H9 (cell line): ENCODE measurements at regions not wholly inside any gene's neighbourhood (a gene's known extent, or its start where the extent isn't known, plus 50 kb on each side); places are given as distances from the start of the nearest gene placed in this dataset.
A peak's percentile ranks its signal among the peaks of the same experiment; 100 is the strongest.

ENCODE experiments used
- DNase-seq: peaks from one replicate; pipeline ENCODE4 v3.0.0-alpha.2; 2017
- H2AFZ ChIP-seq: one replicate; pipeline ENCODE4 v1.6.1; 2013; ENCODE audit warnings: mild to moderate bottlenecking, low read length, control low read depth, moderate library complexity
- H2AK5ac ChIP-seq: 2 replicates; pipeline ENCODE4 v1.6.1; 2013; ENCODE audit warnings: low read length, control low read depth, mixed read lengths; ENCODE audit not compliant: insufficient read length
- H2BK120ac ChIP-seq: one replicate; pipeline ENCODE4 v1.6.1; 2013; ENCODE audit warnings: low read depth, mild to moderate bottlenecking, low read length, control low read depth, inconsistent platforms; ENCODE audit not compliant: poor library complexity, severe bottlenecking
- H2BK12ac ChIP-seq: 2 replicates; pipeline ENCODE4 v1.6.1; 2013; ENCODE audit warnings: low read length, control low read depth, mixed read lengths, low read depth; ENCODE audit not compliant: insufficient read length
- H2BK15ac ChIP-seq: 2 replicates; pipeline ENCODE4 v1.6.1; 2013; ENCODE audit warnings: low read depth, low read length, control low read depth
- H2BK20ac ChIP-seq: one replicate; pipeline ENCODE4 v1.6.1; 2013; ENCODE audit warnings: low read depth, mild to moderate bottlenecking, low read length, control low read depth, inconsistent platforms; ENCODE audit not compliant: poor library complexity, severe bottlenecking
- H2BK5ac ChIP-seq: 2 replicates; pipeline ENCODE4 v1.6.1; 2013; ENCODE audit warnings: low read length, control low read depth, mixed read lengths; ENCODE audit not compliant: insufficient read length
- H3K14ac ChIP-seq: 2 replicates; pipeline ENCODE4 v1.6.1; 2013; ENCODE audit warnings: low read length, control low read depth; ENCODE audit not compliant: insufficient read depth
- H3K18ac ChIP-seq: 2 replicates; pipeline ENCODE4 v1.6.1; 2013; ENCODE audit warnings: low read depth, mild to moderate bottlenecking, mixed read lengths, low read length, control low read depth; ENCODE audit not compliant: insufficient read length
- H3K23ac ChIP-seq: 2 replicates; pipeline ENCODE4 v1.6.1; 2013; ENCODE audit warnings: low read length, control low read depth, mixed read lengths, low read depth; ENCODE audit not compliant: insufficient read length
- H3K23me2 ChIP-seq: 2 replicates; pipeline ENCODE4 v1.6.1; 2013; ENCODE audit warnings: low read depth, mild to moderate bottlenecking, mixed read lengths, low read length, control low read depth; ENCODE audit not compliant: insufficient read length, poor library complexity, severe bottlenecking
- H3K27ac ChIP-seq: 2 replicates; pipeline ENCODE4 v1.5.1; 2013; ENCODE audit warnings: low read length, control low read depth, mixed read lengths, low read depth; ENCODE audit not compliant: insufficient read length
- H3K27me3 ChIP-seq: 2 replicates; pipeline ENCODE4 v1.6.1; 2013; ENCODE audit warnings: low read length, control low read depth, inconsistent platforms; ENCODE audit not compliant: insufficient read depth
- H3K4ac ChIP-seq: 2 replicates; pipeline ENCODE4 v1.6.1; 2013; ENCODE audit warnings: low read depth, mild to moderate bottlenecking, control low read depth, inconsistent platforms, low read length, moderate library complexity
- H3K4me1 ChIP-seq: 2 replicates; pipeline ENCODE4 v1.6.1; 2013; ENCODE audit warnings: low read length, control low read depth, inconsistent platforms; ENCODE audit not compliant: insufficient read depth
- H3K4me2 ChIP-seq: 2 replicates; pipeline ENCODE4 v1.6.1; 2013; ENCODE audit warnings: low read length, control low read depth, mixed read lengths; ENCODE audit not compliant: insufficient read length, insufficient read depth
- H3K56ac ChIP-seq: 2 replicates; pipeline ENCODE4 v1.6.1; 2013; ENCODE audit warnings: low read depth, mild to moderate bottlenecking, mixed read lengths, low read length, control low read depth; ENCODE audit not compliant: insufficient read length
- H3K79me1 ChIP-seq: 2 replicates; pipeline ENCODE4 v1.6.1; 2013; ENCODE audit warnings: low read depth, mild to moderate bottlenecking, moderate library complexity, low read length, control low read depth, inconsistent platforms; ENCODE audit not compliant: insufficient read depth, poor library complexity, severe bottlenecking
- H3K79me2 ChIP-seq: 2 replicates; pipeline ENCODE4 v1.6.1; 2013; ENCODE audit warnings: low read length, control low read depth, inconsistent platforms; ENCODE audit not compliant: insufficient read depth
- H3K9ac ChIP-seq: 2 replicates; pipeline ENCODE4 v1.6.1; 2013; ENCODE audit warnings: low read length, control low read depth, mixed read lengths; ENCODE audit not compliant: insufficient read length; ENCODE audit errors: extremely low read depth
- H3K9me3 ChIP-seq: one replicate; pipeline ENCODE4 v1.6.1; 2013; ENCODE audit warnings: low read depth, low read length, inconsistent platforms; ENCODE audit not compliant: control insufficient read depth
- H3T11ph ChIP-seq: one replicate; pipeline ENCODE4 v1.6.1; 2013; ENCODE audit warnings: mild to moderate bottlenecking, low read length, control low read depth, inconsistent platforms
- H4K20me1 ChIP-seq: one replicate; pipeline ENCODE4 v1.6.1; 2013; ENCODE audit not compliant: control insufficient read depth, insufficient read length, insufficient read depth
- H4K5ac ChIP-seq: 2 replicates; pipeline ENCODE4 v1.6.1; 2013; ENCODE audit warnings: low read depth, mild to moderate bottlenecking, mixed read lengths, low read length, control low read depth; ENCODE audit not compliant: insufficient read length
- H4K8ac ChIP-seq: replicated peaks from 2 replicates; pipeline ENCODE4 v1.6.1; 2013; ENCODE audit warnings: low read length, control low read depth, mixed read lengths, low read depth; ENCODE audit not compliant: insufficient read length
- H4K91ac ChIP-seq: 2 replicates; pipeline ENCODE4 v1.6.1; 2013; ENCODE audit warnings: low read depth, mild to moderate bottlenecking, moderate library complexity, mixed read lengths, low read length, control low read depth; ENCODE audit not compliant: insufficient read length
- H3K27ac Mint-ChIP-seq, 3 experiments: 2 replicates in 2 of 3; 3 replicates in 1 of 3; pipeline ENCODE4 v1.8.0; 2020 to 2021; ENCODE audit warnings: mixed read lengths in 3 of 3, mild to moderate bottlenecking in 1 of 3, moderate library complexity in 1 of 3
- H3K27me3 Mint-ChIP-seq: 2 replicates; pipeline ENCODE4 v1.8.0; 2021; ENCODE audit warnings: low read depth, mild to moderate bottlenecking, moderate library complexity, mixed read lengths
- H3K36me3 Mint-ChIP-seq, 3 experiments: 2 replicates in 2 of 3; 3 replicates in 1 of 3; pipeline ENCODE4 v1.8.0; 2020 to 2021; ENCODE audit warnings: low read depth in 3 of 3, mixed read lengths in 3 of 3; ENCODE audit not compliant: insufficient read depth in 1 of 3
- H3K4me1 Mint-ChIP-seq, 2 experiments: 2 replicates each; pipeline ENCODE4 v1.8.0; 2020; ENCODE audit warnings: mixed read lengths in 2 of 2
- H3K4me3 Mint-ChIP-seq, 2 experiments: 2 replicates in 1 of 2; 3 replicates in 1 of 2; pipeline ENCODE4 v1.8.0; 2020 to 2021; ENCODE audit warnings: mild to moderate bottlenecking in 2 of 2, mixed read lengths in 2 of 2, moderate library complexity in 1 of 2
- H3K9me3 Mint-ChIP-seq, 2 experiments: 2 replicates in 1 of 2; 3 replicates in 1 of 2; pipeline ENCODE4 v1.8.0; 2020; ENCODE audit warnings: mild to moderate bottlenecking in 2 of 2, mixed read lengths in 2 of 2, moderate library complexity in 1 of 2
- CTCF ChIP-seq: fragments of 200-600 bp; sonication (generic); conservative IDR thresholded peaks from 3 replicates; pipeline ENCODE4 v1.8.0; 2021; ENCODE audit warnings: antibody characterized with exemption, mild to moderate bottlenecking
- WGBS: extraction: QIAGEN DNeasy Blood & Tissue Kit; methylation state at CpG from one replicate; pipeline ENCODE4 v1.1.7; 2013; ENCODE audit warnings: missing lambda C conversion rate, low lambda C conversion rate, mixed read lengths; ENCODE audit not compliant: insufficient read length; ENCODE audit errors: extremely low coverage; 5-methylcytosine and 5-hydroxymethylcytosine counted together

- H3K4me1 Mint-ChIP-seq: no peaks in the 10 kb centered on the region
- H2BK12ac ChIP-seq: no peak overlapping the region
- no peak overlapping the region for H3K27ac Mint-ChIP-seq
- no peak overlapping the region for H4K8ac ChIP-seq
- no peak overlapping the region for H2BK15ac ChIP-seq
- H2BK120ac ChIP-seq: no peak overlapping the region
- H3K4me3 Mint-ChIP-seq: no peak overlapping the region
- no peak overlapping the region for H2BK5ac ChIP-seq
- H3K27me3 ChIP-seq: no peaks in the 10 kb centered on the region
- no peak for DNase-seq
- no peaks in the 10 kb centered on the region for H3K9me3 ChIP-seq
- H2AK5ac ChIP-seq: no peak overlapping the region
- H3K23me2 ChIP-seq: no peaks in the 10 kb centered on the region
- H4K5ac ChIP-seq: no peak overlapping the region
- H2BK20ac ChIP-seq: no peak overlapping the region
- no peak overlapping the region for H2AFZ ChIP-seq
- no peaks in the 10 kb centered on the region for H3K27me3 Mint-ChIP-seq
- no peak overlapping the region for H3T11ph ChIP-seq
- H3K79me1 ChIP-seq: no peaks in the 10 kb centered on the region
- H3K9ac ChIP-seq: no peak overlapping the region
- H3K18ac ChIP-seq: no peak overlapping the region
- no peaks in the 10 kb centered on the region for H3K4me1 ChIP-seq
- no peaks in the 10 kb centered on the region for H3K9me3 Mint-ChIP-seq
- H4K20me1 ChIP-seq: no peaks in the 10 kb centered on the region
- no peaks in the 10 kb centered on the region for H3K36me3 Mint-ChIP-seq
- no peak overlapping the region for H3K4me2 ChIP-seq
- TF ChIP-seq CTCF: peak; percentile 40; the same call in 1 of the 3 replicates
- H3K56ac ChIP-seq: no peak overlapping the region
- H3K14ac ChIP-seq: no peak overlapping the region
- H3K4ac ChIP-seq: no peak overlapping the region
- H3K27ac ChIP-seq: no peak overlapping the region
- H4K91ac ChIP-seq: no peak overlapping the region
- H3K23ac ChIP-seq: no peak overlapping the region
- WGBS: 100% methylated on average over 1 of the region's 5 CpGs
- no peaks in the 10 kb centered on the region for H3K79me2 ChIP-seq
Observed at GRCh38 chr4:29081234-29081955, 1638.8 kb upstream of the PCDH7 start.
